ENCODE measurements at regions not wholly inside any gene's neighbourhood (a gene's known extent, or its start where the extent isn't known, plus 50 kb on each side); places are given as distances from the start of the nearest gene placed in this dataset.
A peak's percentile ranks its signal among the peaks of the same experiment; 100 is the strongest.

DNA sequence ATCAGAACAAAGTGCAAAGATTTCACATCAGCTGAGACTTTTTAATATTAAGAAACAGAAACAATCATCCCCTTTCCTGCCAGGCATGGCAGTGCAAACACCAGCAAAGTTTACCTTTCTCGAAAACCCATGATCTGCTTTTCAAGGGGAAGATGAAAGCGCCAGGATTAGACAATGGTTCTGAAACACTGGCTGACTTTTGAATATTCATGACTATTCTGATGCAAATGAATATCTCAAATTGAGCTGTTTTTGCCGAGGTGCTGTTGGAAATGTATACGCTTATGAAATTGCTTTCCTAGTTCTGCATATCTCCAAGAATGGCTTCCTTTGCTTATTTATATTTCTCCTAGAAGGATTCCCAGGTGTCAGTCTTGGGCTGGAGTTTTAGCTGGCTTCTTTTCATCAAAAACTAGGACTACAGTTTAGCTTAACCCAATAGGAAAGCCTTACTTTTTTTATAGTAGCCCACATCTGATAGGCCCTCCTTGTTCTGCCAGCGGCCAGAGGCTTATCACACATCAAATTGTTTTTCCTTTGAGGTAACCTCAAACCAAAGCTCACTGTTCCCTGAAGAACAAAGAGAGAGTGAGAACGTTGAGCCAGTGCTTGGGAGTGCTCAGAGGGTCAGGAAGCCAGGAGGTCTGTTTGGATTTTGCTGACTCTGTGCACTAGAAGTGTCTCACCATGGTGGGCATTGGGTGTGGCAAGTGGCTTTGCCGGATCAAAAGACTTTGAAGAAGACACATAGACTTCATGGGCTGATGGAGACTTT, 74.0 kb upstream of the PLCL2 start:
- DNase-seq: no peak

GRCh38 chr3:16811950-16812349, 72.8 kb upstream of the PLCL2 start:
- DNase-seq: no peak

DNA sequence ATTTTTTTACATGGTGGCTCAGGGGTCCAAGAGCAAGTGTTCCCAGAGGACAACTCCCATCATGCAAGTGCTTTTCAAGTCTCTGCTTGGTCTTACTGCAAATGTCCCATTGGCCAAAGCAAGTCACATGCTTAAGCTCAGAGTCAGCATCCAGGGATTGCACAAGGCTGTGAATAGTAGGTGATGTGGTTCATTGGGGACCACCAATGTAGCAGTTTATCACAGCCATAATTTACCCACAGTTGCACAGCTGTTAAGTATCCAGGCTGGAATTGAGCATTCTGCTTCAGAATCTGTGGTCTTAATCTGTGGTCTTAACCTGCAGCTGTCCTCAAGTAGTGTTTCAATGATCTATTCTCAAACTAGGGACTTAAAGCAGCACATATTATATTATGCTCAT, 71.4 kb upstream of the PLCL2 start:
- no peak for DNase-seq

DNA sequence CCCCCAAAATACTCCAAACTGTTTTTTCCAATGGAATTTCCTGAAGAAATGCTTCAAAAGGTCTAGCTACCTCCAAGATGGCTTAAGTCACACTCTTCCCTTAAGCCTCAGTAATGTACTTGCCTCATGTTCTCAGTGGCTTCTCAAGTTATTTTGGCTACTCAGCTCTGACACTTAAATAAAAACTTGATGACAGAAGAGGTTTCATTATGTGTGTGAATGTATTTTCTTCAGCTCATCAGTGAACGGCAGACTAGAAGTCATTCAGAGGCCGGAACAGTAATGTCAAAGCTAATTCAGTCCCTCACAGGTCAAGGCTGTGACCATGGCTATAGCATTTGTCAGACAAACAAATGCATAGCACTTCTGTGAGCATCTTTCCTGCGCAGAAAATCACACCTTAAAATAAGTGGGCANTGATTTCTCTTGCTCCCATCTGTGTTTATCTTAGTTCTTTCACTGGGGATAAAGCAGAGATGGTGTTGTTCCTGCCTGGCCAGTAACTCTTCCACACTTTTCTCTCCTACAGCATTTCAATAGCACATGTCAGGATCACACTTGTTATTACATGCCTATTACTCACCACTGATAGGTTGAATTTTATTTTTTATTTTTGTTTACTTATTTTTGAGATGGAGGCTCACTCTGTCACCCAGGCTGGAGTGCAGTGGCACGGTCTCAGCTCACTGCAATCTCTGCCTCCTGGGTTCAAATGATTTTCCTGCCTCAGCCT, 68.5 kb upstream of the PLCL2 start:
- no peak for DNase-seq

DNA sequence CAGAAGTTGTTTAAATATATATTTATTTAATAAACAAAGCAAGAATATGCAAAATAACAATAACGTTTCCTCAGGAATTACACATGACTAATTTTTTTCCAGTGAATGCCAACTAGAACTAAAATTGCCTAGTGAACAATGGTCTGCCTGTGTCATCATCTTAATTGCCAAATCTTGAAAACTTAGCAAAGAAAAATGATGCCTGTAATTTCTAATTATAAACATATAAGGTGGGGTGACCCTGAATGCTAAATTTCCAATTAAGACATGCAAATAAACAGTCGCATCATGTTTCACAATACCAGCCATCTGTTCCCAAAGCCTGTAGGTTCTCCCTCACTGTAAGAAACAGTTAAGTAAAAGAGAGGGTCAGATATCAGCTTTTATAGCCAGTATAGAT, 67.6 kb upstream of the PLCL2 start:
- DNase-seq: no peak

DNA sequence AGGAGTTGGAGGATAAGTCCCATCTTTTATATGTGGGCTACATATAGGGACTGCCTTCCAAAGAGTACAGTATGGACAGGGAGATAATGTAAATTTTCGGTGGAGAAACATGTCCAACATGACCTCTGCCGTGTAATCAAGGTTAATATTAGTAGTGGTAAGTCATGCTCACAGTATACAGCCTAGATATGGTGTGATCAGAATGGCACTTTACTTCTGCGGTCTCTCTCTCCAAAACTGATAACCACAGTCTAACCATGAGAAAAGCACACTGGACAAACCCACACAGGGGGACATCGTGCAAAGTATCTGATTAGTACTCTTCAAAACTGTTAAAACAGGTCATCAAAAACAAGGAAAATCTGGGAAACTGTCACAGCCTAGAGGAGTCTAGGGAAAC, 66.6 kb upstream of the PLCL2 start:
- DNase-seq: no peak

- DNase-seq: no peak
Measured at GRCh38 chr3:16818945-16819344, 65.8 kb upstream of the PLCL2 start.

DNA sequence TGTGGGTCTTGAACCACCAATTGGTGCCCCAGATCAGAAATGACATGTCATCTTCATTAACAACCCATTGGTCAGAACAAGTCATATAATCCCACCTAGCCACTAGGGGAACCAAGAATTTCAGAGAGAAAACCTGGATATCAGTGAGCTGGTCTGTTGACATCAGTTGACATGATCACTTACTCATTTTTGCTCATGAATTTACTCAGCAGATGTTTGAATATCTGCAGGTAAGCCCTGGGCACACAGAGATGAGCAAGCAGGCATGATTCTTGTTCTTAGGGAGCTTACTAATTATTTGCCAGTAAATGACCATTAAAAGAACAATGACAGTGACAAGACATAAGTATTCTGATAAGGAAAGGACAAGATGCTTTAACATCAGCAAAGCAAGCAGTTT, 64.3 kb upstream of the PLCL2 start:
- DNase-seq: no peak

DNA sequence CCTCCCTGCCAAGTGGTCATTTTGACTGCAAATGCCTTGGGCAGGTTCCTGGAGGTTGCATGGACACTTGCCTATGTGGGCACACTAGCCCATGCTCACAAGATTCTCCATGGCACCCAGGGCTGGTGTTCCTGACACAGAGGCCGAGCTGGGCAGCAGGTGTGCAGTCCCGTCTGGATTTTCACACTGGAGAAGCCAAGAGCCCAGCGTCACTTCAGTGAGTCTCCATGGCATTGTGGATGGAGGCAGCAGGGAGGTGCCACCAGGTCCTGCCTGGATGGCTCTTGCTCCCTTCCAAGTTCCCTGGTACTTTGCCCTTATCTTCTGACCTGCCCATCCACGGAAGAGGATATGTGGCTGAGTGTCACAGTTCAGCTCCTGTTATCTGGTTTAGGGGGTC, 63.7 kb upstream of the PLCL2 start:
- no peak for DNase-seq

- no peak for DNase-seq
Measured at GRCh38 chr3:16824081-16824696, 60.6 kb upstream of the PLCL2 start.

GRCh38 chr3:16825617-16826204, 59.0 kb upstream of the PLCL2 start:
- no peak for DNase-seq

DNA sequence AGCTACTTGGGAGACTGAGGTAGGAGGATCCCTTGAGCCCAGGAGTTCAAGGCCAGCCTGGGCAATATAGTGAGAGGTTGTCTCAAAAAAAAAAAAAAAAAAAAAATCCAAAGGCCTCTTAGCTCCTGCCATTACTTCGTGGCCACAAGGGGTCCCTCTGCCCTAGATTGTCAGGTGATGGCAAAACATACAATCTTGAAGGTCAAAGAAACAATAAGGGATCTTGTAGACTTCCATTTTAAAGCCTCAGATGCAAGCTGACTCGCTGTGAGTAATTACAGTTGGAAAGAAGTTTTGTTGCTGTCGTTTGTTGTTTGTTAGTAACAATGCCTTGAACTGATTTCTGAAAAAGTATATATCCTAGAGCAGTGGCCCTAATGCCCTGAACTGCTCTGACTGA, 55.9 kb upstream of the PLCL2 start:
- peak; percentile 51 for DNase-seq

- no peak for DNase-seq
Measured at GRCh38 chr3:16831846-16832245, 52.9 kb upstream of the PLCL2 start.

DNA sequence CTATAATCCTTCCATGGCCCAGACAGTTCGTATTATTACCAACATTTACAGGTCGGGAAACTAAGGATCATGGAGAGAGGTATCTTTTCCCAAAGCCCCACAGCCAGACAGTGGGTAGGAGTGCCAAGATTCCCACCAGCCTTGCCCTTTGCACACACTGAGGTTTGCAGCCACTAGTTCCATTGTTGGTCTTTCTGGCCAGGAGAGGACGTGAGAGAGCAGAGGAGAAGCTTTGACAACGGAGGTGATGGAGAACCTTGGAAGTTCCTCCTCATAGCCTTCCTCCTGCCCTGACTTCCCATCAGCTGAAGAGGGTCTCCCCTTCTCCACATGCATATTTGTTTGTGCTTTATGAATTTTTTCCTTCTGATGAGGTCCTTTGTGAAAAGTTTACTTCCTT, 50.5 kb upstream of the PLCL2 start:
- no peak for DNase-seq

DNA sequence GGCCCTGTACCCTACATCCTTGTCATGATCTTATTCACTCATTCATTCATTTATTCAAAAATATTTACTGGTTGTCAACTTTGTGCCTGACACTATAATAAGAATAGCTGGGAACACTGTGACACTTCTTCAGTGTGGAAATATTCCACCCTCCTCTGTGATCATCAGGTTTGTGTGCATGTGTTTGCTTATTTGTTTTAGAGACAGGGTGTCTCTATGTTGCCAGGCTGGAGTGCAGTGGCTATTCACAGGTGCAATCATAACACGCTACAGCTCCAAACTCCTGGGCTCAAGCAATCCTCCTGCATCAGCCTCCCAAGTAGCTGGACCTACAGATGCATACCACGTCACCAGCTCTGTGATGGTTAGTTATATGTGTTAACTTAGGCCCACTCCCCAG, 50.0 kb upstream of the PLCL2 start:
- DNase-seq: no peak
